GM06990 (cell line): ENCODE measurements at regions not wholly inside any gene's neighbourhood (a gene's known extent, or its start where the extent isn't known, plus 50 kb on each side); places are given as distances from the start of the nearest gene placed in this dataset.

Source experiments
- DNase-seq: peaks from one replicate; pipeline ENCODE4 v3.0.0-alpha.2; 2011; ENCODE audit not compliant: insufficient read length; ENCODE audit errors: extremely low read depth
- H3K27me3 ChIP-seq: replicated peaks from 2 replicates; pipeline ENCODE4 v1.6.0; 2011; ENCODE audit warnings: low read length; ENCODE audit not compliant: control insufficient read depth, insufficient read depth
- H3K36me3 ChIP-seq: 2 replicates; pipeline ENCODE4 v1.5.1; 2011; ENCODE audit warnings: low read length; ENCODE audit not compliant: control insufficient read depth, insufficient read depth
- H3K4me3 ChIP-seq: replicated peaks from 2 replicates; pipeline ENCODE4 v1.5.1; 2011; ENCODE audit warnings: low read depth, mild to moderate bottlenecking, control low read depth, low read length
- TF ChIP-seq, protein P1 (sequence below): IDR thresholded peaks from 2 replicates; pipeline ENCODE4 v1.5.1; 2011; ENCODE audit warnings: low read length, control low read depth, mild to moderate bottlenecking, inconsistent platforms; ENCODE audit not compliant: insufficient read depth, poor library complexity, severe bottlenecking

DNA sequence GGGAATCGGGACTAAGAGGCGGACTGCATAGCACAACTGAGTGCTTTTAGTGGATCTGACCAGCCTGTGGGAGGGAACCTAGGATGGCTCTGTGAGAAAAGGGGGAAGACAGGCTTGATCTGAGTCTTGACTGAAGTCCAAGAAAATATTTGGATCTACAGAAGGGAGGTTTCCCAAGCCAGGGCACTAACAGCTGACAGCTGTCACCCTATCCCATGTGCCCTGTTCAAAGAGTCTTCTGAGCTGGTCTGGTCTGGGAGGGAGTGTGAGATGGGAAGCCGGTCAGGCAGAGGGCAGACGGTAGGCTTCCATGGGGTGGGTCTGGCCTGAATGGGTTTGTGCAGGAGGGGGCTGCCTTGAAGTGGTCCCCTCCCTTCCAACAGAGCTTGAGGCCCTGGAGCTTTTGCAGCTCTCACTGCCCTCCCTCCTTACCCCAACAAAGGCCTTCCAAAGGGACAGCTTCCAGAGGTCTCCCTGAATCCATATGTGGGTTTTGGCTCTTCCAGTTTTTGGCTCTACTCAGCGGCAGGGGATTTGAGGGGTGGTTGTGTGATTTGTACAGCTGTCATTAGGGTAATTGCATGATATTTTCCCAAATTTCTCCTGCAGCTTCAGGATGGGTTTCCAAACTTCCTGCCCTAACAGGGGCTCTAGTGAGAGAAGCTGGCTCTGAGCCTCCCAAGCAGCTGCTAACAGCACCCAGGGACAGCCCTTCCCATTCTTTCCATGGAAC lies 643.7 kb downstream of the BCOR start:
- Histone ChIP-seq H3K27me3 (no peaks in the 10 kb centered on the region), H3K4me3 (no peak overlapping the region), H3K36me3 (no peaks in the 10 kb centered on the region)
- DNase-seq, result no peak
- TF ChIP-seq, protein P1, sequence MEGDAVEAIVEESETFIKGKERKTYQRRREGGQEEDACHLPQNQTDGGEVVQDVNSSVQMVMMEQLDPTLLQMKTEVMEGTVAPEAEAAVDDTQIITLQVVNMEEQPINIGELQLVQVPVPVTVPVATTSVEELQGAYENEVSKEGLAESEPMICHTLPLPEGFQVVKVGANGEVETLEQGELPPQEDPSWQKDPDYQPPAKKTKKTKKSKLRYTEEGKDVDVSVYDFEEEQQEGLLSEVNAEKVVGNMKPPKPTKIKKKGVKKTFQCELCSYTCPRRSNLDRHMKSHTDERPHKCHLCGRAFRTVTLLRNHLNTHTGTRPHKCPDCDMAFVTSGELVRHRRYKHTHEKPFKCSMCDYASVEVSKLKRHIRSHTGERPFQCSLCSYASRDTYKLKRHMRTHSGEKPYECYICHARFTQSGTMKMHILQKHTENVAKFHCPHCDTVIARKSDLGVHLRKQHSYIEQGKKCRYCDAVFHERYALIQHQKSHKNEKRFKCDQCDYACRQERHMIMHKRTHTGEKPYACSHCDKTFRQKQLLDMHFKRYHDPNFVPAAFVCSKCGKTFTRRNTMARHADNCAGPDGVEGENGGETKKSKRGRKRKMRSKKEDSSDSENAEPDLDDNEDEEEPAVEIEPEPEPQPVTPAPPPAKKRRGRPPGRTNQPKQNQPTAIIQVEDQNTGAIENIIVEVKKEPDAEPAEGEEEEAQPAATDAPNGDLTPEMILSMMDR, result no peak

DNA sequence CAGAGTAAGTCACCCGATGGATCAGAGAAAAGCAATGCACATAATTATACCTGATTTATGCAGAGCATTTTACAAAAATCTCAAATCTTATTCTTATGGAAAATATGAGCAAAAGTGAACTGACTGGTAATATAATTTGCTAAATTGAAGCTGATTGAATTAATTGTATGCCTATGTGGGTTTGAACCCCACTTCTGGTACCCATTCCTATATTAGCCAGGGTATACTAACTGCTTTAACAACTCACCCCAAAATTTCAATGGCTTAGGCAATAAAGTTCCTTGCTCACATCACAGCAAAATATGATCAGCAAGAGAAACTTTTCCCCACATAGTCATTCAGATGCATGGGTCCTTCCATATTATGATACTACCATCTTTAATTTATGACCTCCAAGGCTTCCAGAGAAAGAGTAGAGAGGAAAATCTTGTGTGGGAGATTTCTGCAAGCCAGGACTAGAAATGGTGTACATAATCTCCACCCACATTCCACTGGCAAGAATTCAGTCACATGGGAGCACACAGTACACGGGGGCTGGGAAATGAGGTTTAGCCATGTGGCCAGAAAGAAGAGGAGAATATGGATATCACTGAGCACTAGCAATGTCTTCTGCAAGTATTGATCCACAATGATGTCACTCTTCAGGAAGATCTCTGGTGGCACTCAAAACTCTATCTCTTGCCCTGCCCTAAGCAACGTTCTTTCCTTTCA lies 640.7 kb downstream of the BCOR start:
- H3K4me3 ChIP-seq, result no peak overlapping the region
- DNase-seq, result no peak
- TF ChIP-seq, protein P1, result no peak
- H3K36me3 ChIP-seq, result no peaks in the 10 kb centered on the region
- H3K27me3 ChIP-seq, result no peaks in the 10 kb centered on the region

DNA sequence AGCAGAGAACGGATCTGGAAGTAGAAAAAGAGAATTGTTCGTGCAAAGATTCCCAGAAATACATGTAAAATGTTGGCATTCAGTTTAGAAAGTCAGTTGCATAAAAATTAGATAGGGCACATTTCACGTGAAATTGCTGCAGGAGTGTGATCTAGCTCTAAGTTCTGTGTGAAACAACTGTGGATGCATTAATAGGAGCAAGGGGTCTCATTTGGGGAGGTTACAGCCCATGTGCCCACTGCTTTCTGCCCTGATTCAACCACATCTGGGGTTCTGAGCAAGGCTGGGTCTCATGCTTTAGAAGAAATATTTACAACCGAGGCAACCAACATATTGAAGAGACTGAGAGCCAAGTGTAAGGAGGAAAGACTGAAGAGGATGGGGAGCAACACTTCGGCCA lies 639.0 kb downstream of the BCOR start:
- Histone ChIP-seq H3K27me3 (no peaks in the 10 kb centered on the region), H3K36me3 (no peaks in the 10 kb centered on the region), H3K4me3 (no peak overlapping the region)
- no peak for DNase-seq
- TF ChIP-seq, protein P1, result no peak

DNA sequence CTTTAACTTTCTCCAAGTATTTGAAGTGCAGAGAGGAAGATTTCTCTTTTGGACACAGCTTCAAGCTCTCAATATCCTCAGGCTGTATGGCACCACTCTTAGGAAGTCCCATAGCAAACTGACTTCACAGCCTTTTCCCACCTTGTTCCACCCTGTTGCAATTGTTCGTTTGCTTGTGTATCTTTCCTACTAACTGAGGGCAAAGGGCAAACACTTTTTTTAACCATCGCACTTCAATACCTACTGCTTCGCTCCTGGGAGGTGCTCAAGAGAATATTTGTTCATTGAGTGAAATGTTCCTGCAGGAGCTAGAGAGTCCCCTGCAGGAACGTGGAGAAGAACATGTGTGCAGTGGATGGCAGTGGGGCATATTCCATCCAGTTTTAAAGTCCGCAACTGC lies 638.6 kb downstream of the BCOR start:
- TF ChIP-seq, protein P1, result no peak
- no peaks in the 10 kb centered on the region for H3K27me3 ChIP-seq
- DNase-seq, result no peak
- H3K36me3 ChIP-seq, result no peaks in the 10 kb centered on the region
- H3K4me3 ChIP-seq, result no peak overlapping the region

DNA sequence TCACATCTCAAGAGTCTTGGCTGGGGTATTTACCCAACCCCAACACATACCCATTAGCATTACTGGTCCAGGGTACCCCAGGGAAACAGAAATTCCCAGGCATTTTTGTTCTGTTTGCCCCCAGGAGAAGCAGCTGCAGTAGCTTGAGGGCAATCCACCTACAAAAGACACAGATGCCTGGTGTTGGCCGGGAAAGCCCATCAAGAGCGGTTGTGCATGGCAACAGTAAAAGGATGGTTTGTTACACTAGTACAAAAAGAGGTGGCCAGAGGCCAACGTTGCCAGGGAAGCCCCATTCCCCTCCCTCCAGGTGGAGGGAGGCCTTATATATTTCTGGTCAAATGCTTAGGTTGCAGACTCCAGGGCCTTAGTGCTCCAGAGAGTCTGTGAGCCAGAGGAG lies 637.8 kb downstream of the BCOR start:
- TF ChIP-seq, protein P1, result no peak
- no peak for DNase-seq
- no peaks in the 10 kb centered on the region for H3K27me3 ChIP-seq

More for the DNA sequence above, 637.8 kb downstream of the BCOR start:
- Histone ChIP-seq H3K4me3 (no peak overlapping the region), H3K36me3 (no peaks in the 10 kb centered on the region)
